Stomach (tissue), 8 donors: ENCODE measurements at regions not wholly inside any gene's neighbourhood (a gene's known extent, or its start where the extent isn't known, plus 50 kb on each side); places are given as distances from the start of the nearest gene placed in this dataset.
A peak's percentile ranks its signal among the peaks of the same experiment; 100 is the strongest.

Experiments used
- DNase-seq, 2 donors: peaks; one replicate each; pipeline versions ENCODE4 v3.0.0 to v3.0.0-alpha.2; 2013 to 2019
- H3K27ac ChIP-seq, 5 donors: fragments of 200-600 bp in 4 of 5; sonication (generic) in 4 of 5; one replicate each; pipeline ENCODE4 v1.5.1; 2013 to 2019; ENCODE audit warnings: mild to moderate bottlenecking in 1 of 5, moderate library complexity in 1 of 5
- H3K27me3 ChIP-seq, 3 donors: fragments of 200-600 bp; sonication (generic); one replicate each; pipeline ENCODE4 v1.5.1; 2017 to 2019; ENCODE audit warnings: mixed run types in 1 of 3
- H3K36me3 ChIP-seq, 4 donors: fragments of 200-600 bp; sonication (generic); 1 replicate in 3 of 4; 2 replicates in 1 of 4; pipeline ENCODE4 v1.5.1; 2016 to 2019
- H3K4me1 ChIP-seq, 4 donors: fragments of 200-600 bp; sonication (generic); one replicate each; pipeline ENCODE4 v1.5.1; 2016 to 2019
- H3K4me3 ChIP-seq, 4 donors: fragments of 200-600 bp; sonication (generic) in 3 of 4; one replicate each; pipeline ENCODE4 v1.5.1; 2016 to 2019; ENCODE audit warnings: mild to moderate bottlenecking in 1 of 4
- H3K9me3 ChIP-seq, 4 donors: fragments of 200-600 bp; sonication (generic); one replicate each; pipeline ENCODE4 v1.5.1; 2016 to 2019
- EP300 ChIP-seq: sonication (generic); formaldehyde crosslinking; IDR thresholded peaks from one replicate; pipeline ENCODE4 v1.6.1; 2017; ENCODE audit warnings: antibody characterized with exemption
- POLR2A ChIP-seq, 4 donors: fragments of 450-650 bp; IDR thresholded peaks; one replicate each; pipeline ENCODE4 v1.6.1; 2016; ENCODE audit warnings: antibody characterized with exemption in 4 of 4, control low read depth in 2 of 4, mild to moderate bottlenecking in 1 of 4, moderate library complexity in 1 of 4
- POLR2AphosphoS5 ChIP-seq, 3 donors: sonication (generic); formaldehyde crosslinking; IDR thresholded peaks; one replicate each; pipeline ENCODE4 v1.6.1; 2016; ENCODE audit warnings: antibody characterized with exemption in 3 of 3
- WGBS, 5 donors: extraction: QIAGEN DNeasy Blood & Tissue Kit in 3 of 5; methylation state at CpG; one replicate each; pipeline versions ENCODE4 v1.1.5 to v1.1.7; 2013 to 2018; 5-methylcytosine and 5-hydroxymethylcytosine counted together
- intact Hi-C: fragments of 100-400 bp; cut with DNase I; formaldehyde crosslinking; loops from one replicate; pipeline ENCODE4 v1.15.1; 2023; ENCODE audit warnings: low total_unique reads
- TF ChIP-seq, protein P1 (sequence below), 7 experiments: fragments of 450-650 bp in 4 of 7; fragments of 200-600 bp in 3 of 7; sonication (generic) in 3 of 7; IDR thresholded peaks; one replicate each; pipeline ENCODE4 v1.5.1; 2016 to 2019; ENCODE audit warnings: antibody characterized with exemption in 7 of 7, control low read depth in 2 of 7, mild to moderate bottlenecking in 1 of 7
- donor health status: healthy with polysubstance abuse.
- donor health status: Bipolar disorder and iron deficiency.
- donor health status: healthy.

DNA sequence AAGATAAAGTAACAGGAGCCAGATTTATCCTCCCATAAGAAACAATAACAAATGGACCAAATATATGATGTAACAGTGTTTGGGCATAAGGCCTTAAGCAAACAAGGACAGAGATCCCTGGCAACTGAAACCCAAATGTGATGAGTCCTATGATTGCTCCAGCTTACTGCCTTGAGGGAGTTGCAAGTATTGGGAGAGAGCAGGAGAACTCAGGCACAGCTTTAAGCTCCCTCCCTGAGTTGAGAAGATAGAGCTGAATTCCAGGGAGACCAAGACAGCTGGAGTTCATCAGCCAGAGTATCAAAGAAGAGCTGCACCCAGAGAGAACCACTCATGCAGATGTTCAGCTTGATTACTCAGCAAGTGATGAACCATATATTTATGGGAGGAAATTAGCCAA is 814.5 kb upstream of the RAB6C start:
- no peak for TF ChIP-seq EP300
- TF ChIP-seq POLR2A (IDR thresholded peaks at IDR 0.05) = no peak
- TF ChIP-seq, protein P1, sequence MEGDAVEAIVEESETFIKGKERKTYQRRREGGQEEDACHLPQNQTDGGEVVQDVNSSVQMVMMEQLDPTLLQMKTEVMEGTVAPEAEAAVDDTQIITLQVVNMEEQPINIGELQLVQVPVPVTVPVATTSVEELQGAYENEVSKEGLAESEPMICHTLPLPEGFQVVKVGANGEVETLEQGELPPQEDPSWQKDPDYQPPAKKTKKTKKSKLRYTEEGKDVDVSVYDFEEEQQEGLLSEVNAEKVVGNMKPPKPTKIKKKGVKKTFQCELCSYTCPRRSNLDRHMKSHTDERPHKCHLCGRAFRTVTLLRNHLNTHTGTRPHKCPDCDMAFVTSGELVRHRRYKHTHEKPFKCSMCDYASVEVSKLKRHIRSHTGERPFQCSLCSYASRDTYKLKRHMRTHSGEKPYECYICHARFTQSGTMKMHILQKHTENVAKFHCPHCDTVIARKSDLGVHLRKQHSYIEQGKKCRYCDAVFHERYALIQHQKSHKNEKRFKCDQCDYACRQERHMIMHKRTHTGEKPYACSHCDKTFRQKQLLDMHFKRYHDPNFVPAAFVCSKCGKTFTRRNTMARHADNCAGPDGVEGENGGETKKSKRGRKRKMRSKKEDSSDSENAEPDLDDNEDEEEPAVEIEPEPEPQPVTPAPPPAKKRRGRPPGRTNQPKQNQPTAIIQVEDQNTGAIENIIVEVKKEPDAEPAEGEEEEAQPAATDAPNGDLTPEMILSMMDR (IDR thresholded peaks at IDR 0.05) = no peak
- no peaks in the 10 kb centered on the region for H3K27me3 ChIP-seq
- DNase-seq = peak in 1 of 2 donors; percentile 60
- no peaks in the 10 kb centered on the region for H3K9me3 ChIP-seq
- intact Hi-C loops = no loop called here
- H3K27ac ChIP-seq = no peak overlapping the region
- no peak overlapping the region for H3K4me3 ChIP-seq
- no peaks in the 10 kb centered on the region for H3K36me3 ChIP-seq
- no peaks in the 10 kb centered on the region for H3K4me1 ChIP-seq

DNA sequence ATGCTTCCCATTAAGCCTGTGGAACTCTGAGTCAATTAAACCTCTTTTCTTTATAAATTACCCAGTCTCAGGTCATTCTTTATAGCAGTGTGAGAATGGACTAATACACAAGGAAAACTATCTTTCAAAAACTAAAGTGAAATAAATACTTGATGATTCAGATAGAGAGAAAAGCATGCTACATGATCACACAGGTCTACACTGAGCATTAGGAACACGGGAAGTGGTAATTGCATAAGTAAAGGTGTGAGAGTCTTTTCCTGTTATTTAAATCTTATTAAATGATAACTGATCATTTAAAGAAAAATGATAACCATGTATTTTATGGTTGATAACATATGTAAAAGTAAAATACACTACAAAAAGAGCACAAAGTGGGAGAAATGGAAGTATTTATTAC is 812.0 kb upstream of the RAB6C start:
- H3K4me1 ChIP-seq = no peaks in the 10 kb centered on the region
- no peaks in the 10 kb centered on the region for H3K9me3 ChIP-seq
- no peak for DNase-seq
- intact Hi-C loops = no loop called here
- 80 to 95% (median 90%) methylated on average over 1 of the region's 1 CpG for WGBS, 5 donors
- TF ChIP-seq POLR2AphosphoS5 (IDR thresholded peaks at IDR 0.05) (no peak), POLR2A (IDR thresholded peaks at IDR 0.05) (no peak), EP300 (no peak)
- TF ChIP-seq, protein P1 (IDR thresholded peaks at IDR 0.05) = no peak
- H3K27ac ChIP-seq = no peak overlapping the region
- H3K36me3 ChIP-seq = no peaks in the 10 kb centered on the region
- H3K4me3 ChIP-seq = no peak overlapping the region
- no peaks in the 10 kb centered on the region for H3K27me3 ChIP-seq

- Histone ChIP-seq H3K36me3 (no peaks in the 10 kb centered on the region), H3K27ac (no peak overlapping the region), H3K4me1 (no peaks in the 10 kb centered on the region), H3K9me3 (no peaks in the 10 kb centered on the region), H3K27me3 (no peaks in the 10 kb centered on the region), H3K4me3 (no peak overlapping the region)
- intact Hi-C loops = no loop called here
- no peak for DNase-seq
- 81 to 100% (median 96%) methylated on average over 2 of the region's 2 CpGs for WGBS, 5 donors
- no peak for TF ChIP-seq POLR2AphosphoS5 (IDR thresholded peaks at IDR 0.05)
- TF ChIP-seq, protein P1 (IDR thresholded peaks at IDR 0.05) = no peak
- TF ChIP-seq EP300 = no peak
- TF ChIP-seq POLR2A (IDR thresholded peaks at IDR 0.05) = no peak
Observed at GRCh38 chr2:129170570-129170969, 808.9 kb upstream of the RAB6C start.

GRCh38 chr2:129174143-129174542 is 805.3 kb upstream of the RAB6C start:
- DNase-seq = no peak
- H3K4me1 ChIP-seq = peaks cover 0 to 3% (median 0%) of the 10 kb centered on the region in 4 donors
- no peaks in the 10 kb centered on the region for H3K27me3 ChIP-seq
- H3K4me3 ChIP-seq = no peak overlapping the region
- no peaks in the 10 kb centered on the region for H3K36me3 ChIP-seq
- intact Hi-C loops = no loop called here
- no peak for TF ChIP-seq POLR2AphosphoS5 (IDR thresholded peaks at IDR 0.05)
- no peak for TF ChIP-seq EP300
- TF ChIP-seq, protein P1 (IDR thresholded peaks at IDR 0.05) = no peak
- no peak for TF ChIP-seq POLR2A (IDR thresholded peaks at IDR 0.05)
- H3K9me3 ChIP-seq = no peaks in the 10 kb centered on the region
- WGBS, 5 donors = 84 to 89% (median 87%) methylated on average over 2 of the region's 2 CpGs
- no peak overlapping the region for H3K27ac ChIP-seq

DNA sequence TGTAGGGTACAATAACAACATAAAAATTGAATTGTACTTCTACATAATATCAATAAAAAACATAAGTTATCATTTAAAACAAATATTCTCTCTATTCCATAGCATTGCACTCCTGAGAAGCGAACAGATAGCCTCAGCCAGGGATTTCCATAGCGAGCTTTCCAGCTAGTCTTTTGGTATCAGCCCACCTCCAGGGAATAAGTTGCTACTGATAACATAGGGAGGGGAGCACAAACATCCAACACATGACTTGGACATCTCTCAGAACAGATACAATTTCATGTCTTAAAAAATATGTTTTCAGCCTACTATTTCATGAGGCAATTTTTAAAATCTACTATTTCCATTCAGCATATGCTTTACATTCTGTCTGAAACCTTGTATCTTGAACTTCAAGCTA is 804.4 kb upstream of the RAB6C start:
- Histone ChIP-seq H3K4me3 (no peak overlapping the region), H3K36me3 (no peaks in the 10 kb centered on the region), H3K27me3 (no peaks in the 10 kb centered on the region), H3K27ac (no peak overlapping the region), H3K4me1 (peaks cover 0 to 3% (median 0%) of the 10 kb centered on the region in 4 donors), H3K9me3 (no peaks in the 10 kb centered on the region)
- peak in 1 of 2 donors; percentile 28 for DNase-seq
- intact Hi-C loops = no loop called here
- TF ChIP-seq, protein P1 (IDR thresholded peaks at IDR 0.05) = no peak
- TF ChIP-seq POLR2AphosphoS5 (IDR thresholded peaks at IDR 0.05) = no peak
- no peak for TF ChIP-seq EP300
- no peak for TF ChIP-seq POLR2A (IDR thresholded peaks at IDR 0.05)
- 70 to 85% (median 77%) methylated on average over 2 of the region's 2 CpGs for WGBS, 5 donors
